GM18867 (cell line): ENCODE measurements at regions not wholly inside any gene's neighbourhood (a gene's known extent, or its start where the extent isn't known, plus 50 kb on each side); places are given as distances from the start of the nearest gene placed in this dataset.
"Not testable (repeated sequence)": the region's sequence is repeated elsewhere in the genome, so short reads cannot be mapped to it uniquely, and the experiment has no call there.

Experiments
- ATAC-seq: cut with Tn5 transposase; IDR thresholded peaks from one replicate; pipeline ENCODE4 v1.9.1; 2021; ENCODE audit warnings: mild to moderate bottlenecking, moderate library complexity; ENCODE audit not compliant: unreplicated experiment

- ATAC-seq: no peak
Measured at GRCh38 chr16:26768385-26769010, 298.2 kb upstream of the C16orf82 start.

DNA sequence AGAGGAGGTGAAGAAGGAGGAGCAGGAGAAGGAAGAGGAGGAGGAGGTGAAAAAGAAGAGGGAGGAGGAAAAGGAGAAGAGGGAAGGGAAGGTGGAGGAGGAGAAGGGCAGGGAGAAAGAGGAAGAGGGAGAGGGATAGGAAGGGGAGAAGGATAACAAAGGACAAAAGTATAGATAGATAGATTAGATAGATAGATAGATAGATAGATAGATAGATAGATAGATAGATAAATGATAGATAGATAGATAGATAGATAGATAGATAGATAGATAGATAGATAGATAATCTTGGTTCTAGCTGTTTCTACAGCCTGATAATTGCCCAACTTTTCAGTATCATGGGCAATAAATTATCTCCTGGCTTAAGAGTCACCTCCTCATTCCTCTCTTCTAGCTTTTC is 296.2 kb upstream of the C16orf82 start:
- no peak for ATAC-seq

DNA sequence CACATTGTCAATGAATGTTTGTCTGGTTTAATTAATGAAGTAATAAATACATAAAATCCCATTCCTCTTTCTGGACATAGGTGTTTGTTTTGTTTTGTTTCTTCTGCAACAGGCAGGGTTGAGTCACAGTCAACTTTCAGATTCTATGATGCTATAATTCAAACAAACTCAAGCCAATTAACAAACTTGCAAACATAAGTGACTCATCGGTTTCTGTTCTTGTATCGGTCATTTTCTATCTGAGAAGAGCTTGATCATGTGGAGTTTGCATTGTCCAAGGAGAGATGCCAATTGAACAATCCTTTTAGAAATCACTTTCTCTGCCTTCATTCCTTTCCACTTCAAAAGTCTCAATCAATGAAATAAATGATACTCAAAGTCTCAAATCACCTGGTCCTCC is 294.2 kb upstream of the C16orf82 start:
- no peak for ATAC-seq

DNA sequence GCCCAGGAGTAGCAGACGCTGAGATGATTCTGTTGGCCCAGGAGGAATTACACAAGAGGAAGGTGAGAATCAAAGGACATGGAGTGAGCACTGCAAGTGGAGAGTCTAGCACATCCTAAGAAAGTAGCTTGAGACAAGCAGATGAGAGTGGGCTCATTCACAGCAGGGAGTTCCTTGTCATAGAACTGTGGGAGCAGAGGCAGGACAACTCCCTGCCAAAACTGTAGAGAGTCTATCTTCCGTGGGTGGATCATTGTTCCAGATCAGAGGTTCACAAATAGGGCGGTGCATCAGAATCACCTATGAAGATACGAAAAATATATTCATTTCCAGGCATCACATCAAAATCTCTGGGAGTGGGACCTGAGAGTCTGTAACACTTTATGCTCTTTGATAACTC is 288.9 kb upstream of the C16orf82 start:
- no peak for ATAC-seq

- ATAC-seq: no peak
Measured at GRCh38 chr16:26787924-26788323, 278.8 kb upstream of the C16orf82 start.

DNA sequence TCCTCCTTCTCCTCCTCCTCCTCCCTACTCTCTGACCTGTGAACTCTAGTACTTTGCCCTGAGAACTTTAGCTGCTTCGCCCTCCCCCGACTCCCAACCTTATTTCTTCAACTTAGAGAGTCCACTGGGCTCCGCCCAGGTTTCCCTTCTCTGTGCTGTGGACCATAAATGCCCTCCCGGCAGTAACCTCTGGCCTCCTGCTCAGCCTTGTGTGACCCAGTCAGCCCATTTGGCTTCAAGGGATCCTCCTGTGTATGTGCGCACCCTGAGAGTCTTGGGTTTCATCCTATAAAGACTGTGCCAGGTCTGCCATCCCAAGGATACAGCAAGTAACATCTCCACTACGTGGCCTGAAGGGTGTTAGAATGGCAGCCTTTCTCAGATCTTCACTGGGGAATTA is 275.6 kb upstream of the C16orf82 start:
- no peak for ATAC-seq

DNA sequence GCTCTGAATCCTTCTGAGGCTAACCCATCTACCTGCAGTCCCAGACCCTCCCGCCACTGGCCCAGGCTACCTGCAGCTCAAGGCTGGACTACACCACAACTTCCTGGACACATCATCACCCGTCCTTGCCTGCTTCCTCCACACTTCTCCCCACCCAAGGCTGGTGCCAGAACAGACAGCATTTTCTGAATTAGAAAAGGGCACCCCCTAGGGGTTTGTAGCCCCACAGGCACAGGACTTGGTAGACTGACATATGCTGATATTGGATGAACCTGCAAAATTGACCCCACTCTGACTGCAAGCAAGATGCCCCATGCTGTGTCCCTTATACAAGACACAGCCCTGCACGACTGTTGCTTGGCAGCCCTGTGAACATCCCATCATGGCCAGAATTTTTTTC is 271.5 kb upstream of the C16orf82 start:
- ATAC-seq: no peak

GRCh38 chr16:26801628-26802027 is 265.1 kb upstream of the C16orf82 start:
- no peak for ATAC-seq

GRCh38 chr16:26802440-26802839 is 264.3 kb upstream of the C16orf82 start:
- ATAC-seq: no peak

DNA sequence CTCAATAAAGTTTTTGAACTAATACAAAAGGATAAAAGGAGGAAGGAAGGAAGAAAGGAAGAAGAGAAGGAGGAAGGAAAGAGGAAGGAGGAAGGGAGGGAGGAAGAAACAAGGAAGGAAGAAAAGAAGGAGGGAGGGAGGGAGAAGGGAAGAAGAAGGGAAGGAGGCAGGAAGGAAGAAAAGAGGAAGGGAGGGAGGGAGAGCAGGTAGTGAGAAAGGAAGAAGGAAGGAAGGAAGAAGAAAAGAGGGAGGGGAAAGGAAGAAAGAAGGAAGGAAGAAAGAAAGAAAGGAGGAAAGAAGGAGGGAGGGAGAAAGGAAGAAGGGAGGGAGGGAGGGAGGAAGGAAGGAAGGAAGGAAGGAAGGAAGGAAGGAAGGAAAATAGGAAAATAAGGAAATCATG is 263.8 kb upstream of the C16orf82 start:
- ATAC-seq: no peak

DNA sequence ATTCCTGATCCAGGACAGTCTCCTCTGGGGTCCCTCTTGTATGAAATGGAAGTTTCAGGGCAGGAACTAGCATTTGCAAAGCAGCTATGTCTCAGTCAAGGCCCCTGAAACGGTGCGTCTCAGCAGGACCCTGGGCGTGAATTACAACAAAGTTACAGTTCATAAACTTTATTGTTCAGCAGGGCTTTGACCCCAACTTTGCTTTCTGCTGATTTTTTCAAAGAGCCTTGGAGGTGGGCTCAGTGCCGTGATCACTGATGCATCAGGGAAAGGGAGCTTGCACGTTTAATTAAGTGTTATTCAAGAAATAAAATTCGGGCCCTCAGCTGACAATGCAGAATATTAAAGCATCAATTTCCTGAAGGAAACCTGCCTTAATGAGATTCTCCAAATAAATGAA is 260.1 kb upstream of the C16orf82 start:
- no peak for ATAC-seq

DNA sequence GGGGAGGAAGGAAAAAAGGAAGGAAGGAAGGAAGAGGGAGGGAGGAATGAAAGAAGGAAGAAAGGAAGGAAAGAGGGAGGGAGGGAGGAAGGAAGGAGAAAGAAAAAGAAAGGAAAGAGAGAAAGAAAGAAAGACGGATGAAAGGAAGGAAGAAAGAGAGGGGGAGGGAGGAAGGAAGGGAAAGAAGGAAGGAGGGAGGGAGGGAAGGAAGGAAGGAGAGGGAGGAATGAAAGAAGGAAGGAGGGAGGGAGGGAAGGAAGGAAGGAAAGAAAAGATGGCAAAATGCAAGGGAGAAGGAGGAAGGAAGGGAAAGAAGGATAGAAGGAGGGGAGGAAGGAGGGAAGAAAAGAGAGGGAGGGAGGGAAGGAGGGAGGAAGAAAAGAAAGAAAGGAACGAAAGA is 257.3 kb upstream of the C16orf82 start:
- ATAC-seq: no peak

DNA sequence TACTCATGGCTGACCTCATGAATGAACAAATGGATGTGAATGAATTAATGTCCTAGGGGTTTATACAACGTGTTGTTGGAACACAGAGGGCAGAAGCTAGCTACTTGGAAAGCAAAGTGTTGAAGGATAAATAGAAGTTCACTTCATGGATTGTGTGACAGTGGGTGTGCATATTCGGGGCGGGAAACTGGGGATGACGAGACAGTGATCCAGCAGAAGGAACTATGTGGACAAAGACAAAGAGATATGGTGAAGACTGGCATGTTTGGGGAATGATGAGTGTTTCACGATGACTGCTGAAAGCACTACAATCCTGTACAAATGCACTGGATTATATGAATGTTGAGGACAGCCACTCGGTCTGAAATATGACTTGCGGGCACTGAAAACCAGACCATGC is 250.5 kb upstream of the C16orf82 start:
- ATAC-seq: no peak

GRCh38 chr16:26816885-26817571 is 249.7 kb upstream of the C16orf82 start:
- ATAC-seq: no peak

DNA sequence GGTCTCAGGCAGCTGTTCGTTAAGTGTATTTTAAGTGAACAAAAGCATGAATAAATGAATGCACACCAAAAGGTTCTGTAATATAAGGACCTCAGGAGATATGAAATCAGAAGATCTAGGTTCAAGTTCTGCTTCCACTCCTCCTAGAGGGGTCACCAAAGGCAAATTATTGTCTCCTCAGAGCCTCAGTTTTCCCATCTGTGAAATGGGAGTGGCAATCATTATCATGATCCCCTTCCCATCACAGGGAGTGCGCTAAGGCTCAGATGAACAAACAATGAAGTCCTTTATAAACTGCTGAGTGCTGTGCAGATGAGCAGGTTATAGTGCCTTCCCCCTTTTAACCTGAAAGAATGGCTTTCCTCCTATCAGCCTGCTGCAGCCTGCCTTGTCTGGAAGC is 248.3 kb upstream of the C16orf82 start:
- ATAC-seq: no peak

DNA sequence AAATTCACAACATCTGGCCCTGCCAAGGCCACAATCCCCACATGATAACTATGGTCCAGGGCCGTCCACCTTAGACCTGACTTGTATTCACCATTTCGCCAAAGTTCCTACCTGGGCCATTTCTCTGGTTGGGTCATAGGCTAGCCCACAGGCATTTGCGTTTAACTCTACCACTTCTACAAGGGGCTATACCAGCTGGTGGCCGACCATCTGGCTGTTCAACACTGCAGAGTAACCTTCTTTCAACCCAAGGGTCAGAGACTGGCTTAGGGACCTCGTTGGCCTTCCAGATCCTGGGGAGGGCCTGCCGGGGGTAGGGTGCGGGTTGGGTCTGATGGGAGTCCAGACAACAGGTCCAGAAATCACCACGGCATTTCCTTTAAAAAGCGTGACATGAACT is 242.3 kb upstream of the C16orf82 start:
- ATAC-seq: no peak

DNA sequence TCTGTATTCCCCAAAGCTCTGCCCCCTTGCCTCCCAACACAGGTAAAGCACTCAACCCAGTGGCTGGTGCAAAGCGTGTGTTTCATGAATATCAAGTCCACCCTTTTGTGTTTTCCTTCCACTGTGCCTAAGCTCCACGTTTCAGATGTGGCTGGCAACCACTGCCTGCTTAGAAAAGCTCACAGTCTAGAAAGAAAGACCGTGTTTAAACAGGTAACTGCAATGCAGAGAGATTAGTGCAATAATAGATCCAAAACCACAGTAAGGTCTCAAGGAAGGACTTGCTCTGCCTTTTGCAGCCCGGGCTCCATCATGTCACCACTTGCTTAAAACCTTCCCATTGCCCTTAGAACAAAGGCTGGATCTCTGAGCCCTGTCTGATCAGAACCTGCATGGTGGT is 240.2 kb upstream of the C16orf82 start:
- ATAC-seq: no peak

- no peak for ATAC-seq
Measured at GRCh38 chr16:26827386-26827785, 239.3 kb upstream of the C16orf82 start.

- no peak for ATAC-seq
Measured at GRCh38 chr16:26830428-26831127, 236.1 kb upstream of the C16orf82 start.

DNA sequence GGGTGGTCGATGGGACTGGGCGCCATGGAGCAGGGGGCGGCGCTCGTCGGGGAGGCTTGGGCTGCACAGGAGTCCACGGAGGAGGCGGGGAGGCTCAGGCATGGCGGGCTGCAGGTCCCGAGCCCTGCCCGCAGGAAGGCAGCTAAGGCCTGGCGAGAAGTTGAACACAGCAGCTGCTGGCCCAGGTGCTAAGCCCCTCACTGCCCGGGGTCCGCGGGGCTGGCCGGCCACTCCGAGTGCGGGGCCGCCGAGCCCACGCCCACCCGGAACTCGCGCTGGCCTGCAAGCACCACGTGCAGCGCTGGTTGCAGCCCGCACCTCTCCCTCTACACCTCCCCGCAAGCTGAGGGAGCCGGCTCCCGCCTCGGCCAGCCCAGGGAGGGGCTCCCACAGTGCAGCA is 230.6 kb upstream of the C16orf82 start:
- ATAC-seq: not testable (repeated sequence)

- no peak for ATAC-seq
Measured at GRCh38 chr16:26838931-26839330, 227.8 kb upstream of the C16orf82 start.

DNA sequence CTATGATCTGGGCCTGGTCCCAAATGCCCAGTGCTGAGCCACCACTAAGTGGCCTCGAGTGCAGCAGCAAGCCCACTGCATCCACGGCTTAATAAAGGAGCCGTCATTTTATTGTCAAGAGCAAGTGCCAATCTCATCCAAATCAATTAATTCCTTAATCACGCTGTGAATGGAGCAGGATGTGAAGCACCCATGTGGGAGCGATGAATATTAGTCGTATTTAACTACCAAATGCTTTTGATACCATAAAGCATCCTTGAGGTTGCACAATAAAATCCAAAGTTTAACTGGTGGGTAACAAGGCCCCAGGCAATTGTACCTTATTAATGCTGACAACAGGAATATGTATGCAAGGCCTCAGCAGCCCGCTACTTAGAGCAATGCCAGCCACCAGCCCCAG is 226.0 kb upstream of the C16orf82 start:
- no peak for ATAC-seq
